Anterior cingulate cortex (tissue), 58 donors: ENCODE measurements at regions not wholly inside any gene's neighbourhood (a gene's known extent, or its start where the extent isn't known, plus 50 kb on each side); places are given as distances from the start of the nearest gene placed in this dataset.
"Not testable (repeated sequence)": the region's sequence is repeated elsewhere in the genome, so short reads cannot be mapped to it uniquely, and the experiment has no call there.

Experiments
- DNase-seq, 58 donors: peaks; one replicate each; lab custom pipeline; 2025; lab: John Stamatoyannopoulos, UW

- DNase-seq, result no peak
These were observed 132.6 kb downstream of the NR2F2 start for GRCh38 chr15:96462768-96463750.

DNA sequence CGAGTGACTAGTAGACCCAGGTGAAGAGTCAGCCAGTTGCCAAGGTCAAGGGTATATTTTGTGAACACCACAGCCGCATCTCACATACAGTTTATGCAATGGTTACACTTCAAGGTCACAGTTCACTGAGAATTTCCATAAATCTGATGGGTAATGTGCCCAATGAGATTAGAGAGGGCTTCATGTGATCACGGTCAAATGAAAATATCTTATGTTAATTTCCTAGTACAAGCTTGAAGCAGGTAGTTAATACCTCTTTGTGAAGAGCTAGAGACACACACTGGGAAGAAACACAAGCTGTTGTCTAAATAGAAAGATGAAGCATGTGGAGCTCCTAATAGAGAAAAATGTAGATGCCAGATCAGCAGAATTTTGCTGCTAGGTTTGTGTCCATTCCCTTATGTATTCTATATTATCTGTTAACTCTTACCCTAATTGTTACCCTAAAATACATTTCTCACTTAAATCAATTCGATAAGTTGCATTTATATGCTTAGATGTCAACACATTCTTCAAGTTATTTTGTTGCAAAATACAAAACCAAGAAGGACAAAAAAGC is 136.0 kb downstream of the NR2F2 start:
- no peak for DNase-seq

DNA sequence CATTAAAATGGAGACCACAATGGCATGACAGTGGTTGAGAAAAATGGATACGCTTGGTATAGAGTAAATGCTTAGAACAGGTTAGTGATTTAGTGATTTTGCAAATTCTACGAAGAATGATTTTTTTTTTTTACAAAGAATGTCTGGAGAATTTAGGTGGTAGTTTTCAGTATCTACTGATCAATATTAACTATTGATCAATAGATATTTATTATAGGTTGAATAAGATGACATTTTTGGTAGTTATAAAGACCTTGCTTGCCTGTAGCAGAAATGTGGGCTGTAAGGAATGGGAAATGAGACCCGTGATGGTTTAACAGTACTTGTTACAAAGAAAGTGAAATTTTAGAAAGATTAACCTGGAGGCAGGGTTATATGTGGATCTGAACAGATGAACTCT is 137.5 kb downstream of the NR2F2 start:
- DNase-seq, result no peak

GRCh38 chr15:96470681-96471310 is 140.3 kb downstream of the NR2F2 start:
- DNase-seq, result peak in 1 of 58 donors; percentile 14

- DNase-seq, result no peak
These were observed 142.2 kb downstream of the NR2F2 start for GRCh38 chr15:96472681-96473080.

DNA sequence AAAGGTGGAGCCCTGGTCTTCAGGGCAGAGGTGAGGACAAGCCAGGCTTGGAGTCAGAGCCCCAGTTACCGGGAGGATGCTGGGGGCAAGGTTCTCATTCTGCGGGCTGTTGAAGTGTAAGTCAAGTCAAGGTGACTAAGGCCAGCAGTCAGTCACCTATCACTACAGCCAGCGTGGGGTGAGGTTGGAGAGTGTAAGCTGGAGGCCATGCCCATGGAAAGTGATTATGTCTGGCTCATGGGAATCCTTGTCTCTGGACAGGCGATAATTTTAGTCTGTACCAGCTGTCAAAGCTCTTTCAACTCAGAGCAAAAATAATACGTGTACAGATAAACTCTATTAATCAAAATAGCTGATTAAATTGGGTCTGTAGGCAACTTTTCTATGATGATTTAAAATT is 143.1 kb downstream of the NR2F2 start:
- DNase-seq, result no peak

DNA sequence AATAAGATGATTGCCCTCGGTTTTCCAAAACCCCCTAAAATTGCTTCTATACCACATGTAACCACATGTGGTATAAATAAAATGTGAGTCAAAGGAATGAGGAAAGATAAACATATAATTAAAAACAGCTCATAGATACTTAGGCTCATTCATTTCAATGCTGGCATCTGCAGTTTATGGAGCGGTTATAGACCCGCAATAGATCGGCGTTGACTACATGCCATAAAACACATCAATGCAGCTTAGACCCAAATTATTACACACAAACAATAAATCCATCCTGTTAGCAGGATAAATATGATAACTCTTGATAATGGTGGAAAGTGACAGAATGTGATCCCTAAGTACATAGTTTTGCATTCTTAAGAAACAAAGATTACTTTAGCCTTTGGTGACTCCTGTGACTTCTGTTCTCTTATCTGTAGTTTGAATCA is 143.7 kb downstream of the NR2F2 start:
- no peak for DNase-seq

GRCh38 chr15:96477227-96477626 is 146.7 kb downstream of the NR2F2 start:
- no peak for DNase-seq

- DNase-seq, result not testable (repeated sequence)
These were observed 153.9 kb downstream of the NR2F2 start for GRCh38 chr15:96484412-96484811.

GRCh38 chr15:96484830-96485229 is 154.3 kb downstream of the NR2F2 start:
- DNase-seq, result no peak

- no peak for DNase-seq
These were observed 156.7 kb downstream of the NR2F2 start for GRCh38 chr15:96487245-96487644.

DNA sequence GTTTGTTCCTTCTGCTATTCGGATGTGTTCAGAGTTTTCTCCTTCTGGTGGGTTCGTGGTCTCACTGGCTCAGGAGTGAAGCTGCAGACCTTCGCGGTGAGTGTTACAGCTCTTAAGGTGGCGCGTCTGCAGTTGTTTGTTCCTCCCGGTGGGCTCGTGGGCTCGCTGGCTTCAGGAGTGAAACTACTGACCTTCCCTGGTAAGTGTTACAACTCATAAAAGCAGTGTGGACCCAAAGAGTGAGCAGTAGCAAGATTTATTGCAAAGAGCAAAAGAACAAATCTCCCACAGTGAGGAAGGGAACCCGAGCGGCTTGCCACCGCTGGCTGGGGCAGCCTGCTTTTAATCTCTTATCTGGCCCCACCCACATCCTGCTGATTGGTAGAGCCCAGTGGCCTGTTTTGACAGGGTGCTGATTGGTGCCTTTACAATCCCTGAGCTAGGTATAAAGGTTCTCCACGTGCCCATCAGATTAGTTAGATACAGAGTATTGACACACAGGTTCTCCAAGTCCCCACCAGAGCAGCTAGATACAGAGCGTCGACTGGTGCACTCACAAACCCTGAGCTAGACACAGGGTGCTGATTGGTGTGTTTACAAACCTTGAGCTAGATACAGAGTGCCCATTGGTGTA is 160.7 kb downstream of the NR2F2 start:
- not testable (repeated sequence) for DNase-seq

- DNase-seq, result not testable (repeated sequence)
These were observed 161.5 kb downstream of the NR2F2 start for GRCh38 chr15:96491700-96492644.

DNA sequence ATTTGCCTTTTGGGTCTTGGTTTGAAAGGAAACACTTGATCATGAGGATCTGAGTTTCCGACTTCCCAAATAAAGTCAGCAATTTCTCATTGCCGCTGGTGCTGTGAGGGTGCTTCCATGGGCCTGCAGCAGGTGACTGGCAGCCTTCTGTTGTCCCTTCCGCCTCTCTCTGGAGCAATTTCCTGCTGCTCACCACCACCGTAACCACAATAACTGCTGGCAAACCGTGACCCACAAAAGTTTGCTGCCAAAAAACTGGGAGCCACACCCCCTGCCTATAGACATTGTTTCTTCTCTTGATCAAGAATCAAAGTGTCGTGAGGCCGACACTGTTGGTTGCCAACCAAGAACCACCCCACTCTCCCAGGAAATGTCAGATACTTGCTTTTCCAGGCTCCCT is 164.0 kb downstream of the NR2F2 start:
- DNase-seq, result no peak

DNA sequence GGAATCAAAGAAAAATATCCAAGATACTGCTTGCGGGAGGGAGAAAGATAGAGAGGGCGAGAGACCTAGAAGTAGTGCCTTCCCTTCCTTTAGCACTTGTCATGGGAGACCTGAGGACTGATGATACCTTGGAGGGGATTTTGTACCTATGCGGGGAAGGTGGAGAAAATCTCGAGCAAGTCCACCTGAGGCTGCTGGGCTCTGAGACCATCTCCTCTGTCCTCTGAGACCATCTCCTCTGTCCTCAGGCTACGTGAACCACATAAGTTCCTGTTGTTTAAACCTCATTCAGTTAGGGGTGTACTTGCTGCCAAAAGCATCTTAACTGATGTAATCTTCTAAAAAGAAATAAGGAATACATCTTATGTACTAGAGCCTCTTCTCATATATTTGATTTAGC is 164.9 kb downstream of the NR2F2 start:
- no peak for DNase-seq

DNA sequence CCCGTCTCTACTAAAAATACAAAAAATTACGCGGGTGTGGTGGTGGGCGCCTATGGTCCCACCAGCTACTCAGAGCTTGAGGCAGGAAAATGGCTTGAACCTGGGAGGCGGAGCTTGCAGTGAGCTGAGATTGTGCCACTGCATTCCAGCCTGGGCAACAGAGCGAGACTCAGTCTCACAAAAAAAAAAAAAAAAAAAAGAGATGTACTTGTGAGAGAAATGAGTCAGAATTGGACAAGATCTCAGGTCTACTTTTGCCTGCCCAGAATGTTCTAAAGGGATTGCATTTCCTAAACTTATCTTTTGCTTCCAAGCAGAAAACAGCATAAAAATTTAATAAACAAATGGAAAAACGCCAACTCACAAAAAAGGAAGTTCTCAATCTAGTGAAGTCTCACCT is 167.5 kb downstream of the NR2F2 start:
- DNase-seq, result no peak

DNA sequence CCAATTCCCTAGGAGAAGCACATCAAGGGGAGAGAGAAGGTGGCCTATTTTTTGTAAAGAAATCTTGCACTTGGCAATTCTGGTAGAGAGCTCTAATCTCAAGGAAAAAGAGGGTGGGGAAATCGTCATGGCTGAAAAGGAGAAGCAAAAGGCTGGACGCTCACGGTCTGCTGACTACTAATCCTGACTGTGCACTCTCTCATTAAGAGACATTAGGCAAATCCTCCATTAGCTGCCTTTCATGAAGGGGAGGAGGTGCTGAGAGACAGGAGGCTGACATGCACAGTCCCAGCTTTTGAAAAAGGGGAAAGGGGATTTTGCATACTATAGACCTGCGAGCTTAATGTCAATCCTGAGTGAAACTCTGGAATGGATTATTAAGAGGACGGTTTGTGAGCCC is 170.0 kb downstream of the NR2F2 start:
- no peak for DNase-seq

DNA sequence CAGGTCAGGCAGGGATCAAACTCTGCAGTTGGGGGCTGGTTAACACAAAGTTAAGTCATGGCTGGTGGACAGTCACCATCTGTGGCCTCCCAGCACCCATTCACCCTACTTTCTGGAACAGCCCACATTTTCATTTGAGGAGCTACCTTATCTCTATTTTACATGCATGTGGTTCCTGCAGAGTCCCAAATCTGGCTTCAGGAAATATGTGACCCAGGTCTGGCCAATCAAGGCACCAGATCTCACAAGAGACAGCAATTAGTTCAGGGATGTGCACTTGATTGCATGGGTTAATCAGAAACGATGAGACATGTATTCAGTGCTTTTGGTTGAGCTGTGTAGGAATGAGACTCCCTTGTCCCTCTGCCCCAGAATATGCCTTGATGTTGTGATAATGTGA is 170.9 kb downstream of the NR2F2 start:
- no peak for DNase-seq

GRCh38 chr15:96502196-96502595 is 171.7 kb downstream of the NR2F2 start:
- DNase-seq, result no peak

DNA sequence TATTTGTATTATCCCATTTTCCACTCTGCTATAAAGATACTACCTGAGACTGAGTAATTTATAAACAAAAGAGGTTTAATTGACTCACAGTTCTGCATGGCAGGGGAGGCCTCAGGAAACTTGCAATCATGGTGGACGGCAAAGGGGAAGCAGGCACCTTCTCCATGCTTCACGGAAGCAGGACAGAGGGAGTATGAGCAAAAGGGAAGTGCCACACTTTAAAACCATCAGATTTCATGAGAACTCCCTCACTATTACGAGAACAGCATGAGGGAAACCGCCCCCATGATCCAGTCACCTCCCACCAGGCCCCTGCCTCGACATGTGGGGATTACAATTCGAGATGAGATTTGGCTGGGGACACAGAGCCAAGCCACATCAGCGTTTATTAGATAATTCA is 172.8 kb downstream of the NR2F2 start:
- DNase-seq, result no peak
